GM13977 (cell line): ENCODE measurements at regions not wholly inside any gene's neighbourhood (a gene's known extent, or its start where the extent isn't known, plus 50 kb on each side); places are given as distances from the start of the nearest gene placed in this dataset.

Source experiments
- DNase-seq: peaks from one replicate; pipeline ENCODE4 v3.0.0; 2012; ENCODE audit warnings: low spot score
- CTCF ChIP-seq: IDR thresholded peaks from 2 replicates; pipeline ENCODE4 v1.5.1; 2012; ENCODE audit warnings: mild to moderate bottlenecking, control low read depth; ENCODE audit not compliant: insufficient read depth; ENCODE audit errors: extremely low read depth, missing control alignments
- in situ Hi-C: fragments of 300-500 bp; cut with MboI; formaldehyde crosslinking; loops from one replicate; pipeline ENCODE4 v1.12.0; 2022; ENCODE audit warnings: low sequenced_read_pairs, low pct_unique_long_range_greater_than_20kb, mixed read lengths, inconsistent platforms; ENCODE audit not compliant: unreplicated experiment

GRCh38 chr21:31409831-31410487 lies 65.9 kb upstream of the TIAM1 start:
- in situ Hi-C loops = no loop called here
- no peak for DNase-seq
- TF ChIP-seq CTCF = no peak

GRCh38 chr21:31408301-31409088 lies 64.4 kb upstream of the TIAM1 start:
- DNase-seq = no peak
- in situ Hi-C loops = no loop called here
- TF ChIP-seq CTCF = no peak

GRCh38 chr21:31406510-31406909 lies 62.4 kb upstream of the TIAM1 start:
- no peak for DNase-seq
- no peak for TF ChIP-seq CTCF
- in situ Hi-C loops = no loop called here

GRCh38 chr21:31405604-31406003 lies 61.5 kb upstream of the TIAM1 start:
- DNase-seq = no peak
- TF ChIP-seq CTCF = no peak
- in situ Hi-C loops = no loop called here

- in situ Hi-C loops = no loop called here
- TF ChIP-seq CTCF = no peak
- DNase-seq = no peak
These were observed 59.7 kb upstream of the TIAM1 start for GRCh38 chr21:31403596-31404333.

GRCh38 chr21:31399591-31399990 lies 55.5 kb upstream of the TIAM1 start:
- in situ Hi-C loops = no loop called here
- DNase-seq = no peak
- TF ChIP-seq CTCF = no peak
